Astrocyte of the cerebellum (primary cell): ENCODE measurements at regions not wholly inside any gene's neighbourhood (a gene's known extent, or its start where the extent isn't known, plus 50 kb on each side); places are given as distances from the start of the nearest gene placed in this dataset.

Experiments
- DNase-seq: peaks from one replicate; pipeline ENCODE4 v3.0.0-alpha.2; 2011; ENCODE audit warnings: low read depth
- H3K4me3 ChIP-seq: 2 replicates; pipeline ENCODE4 v1.5.1; 2011; ENCODE audit warnings: mild to moderate bottlenecking, low read depth, low read length, moderate library complexity
- CTCF ChIP-seq: IDR thresholded peaks from 2 replicates; pipeline ENCODE4 v1.5.1; 2012; ENCODE audit warnings: low read length, low read depth, moderate library complexity, mild to moderate bottlenecking; ENCODE audit errors: missing control alignments
- in situ Hi-C: cut with HindIII; loops from 2 replicates; pipeline ENCODE4 v1.10.0; 2017; ENCODE audit warnings: low sequenced_read_pairs

DNA sequence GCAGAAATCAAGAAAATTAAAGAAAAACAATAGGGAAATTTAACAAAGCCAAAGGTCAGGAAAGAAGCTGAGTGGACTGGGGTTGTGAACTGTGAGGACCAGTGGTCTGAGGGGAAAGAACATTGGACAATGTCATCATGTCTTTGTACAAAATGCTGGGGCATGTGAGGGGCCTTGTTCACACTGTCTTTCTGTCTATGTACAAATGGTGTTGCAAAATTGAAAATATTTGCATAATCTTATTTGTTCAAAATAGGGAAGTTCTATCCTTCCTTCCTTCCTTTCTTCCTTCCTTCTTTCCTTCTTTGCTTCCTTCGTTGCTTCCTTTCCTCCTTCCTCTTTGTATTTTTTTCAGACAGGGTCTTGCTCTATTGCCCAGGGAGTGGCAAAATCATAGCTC, 79.2 kb upstream of the SCEL start:
- TF ChIP-seq CTCF: no peak
- in situ Hi-C loops: no loop called here
- no peak for DNase-seq
- no peak overlapping the region for H3K4me3 ChIP-seq

DNA sequence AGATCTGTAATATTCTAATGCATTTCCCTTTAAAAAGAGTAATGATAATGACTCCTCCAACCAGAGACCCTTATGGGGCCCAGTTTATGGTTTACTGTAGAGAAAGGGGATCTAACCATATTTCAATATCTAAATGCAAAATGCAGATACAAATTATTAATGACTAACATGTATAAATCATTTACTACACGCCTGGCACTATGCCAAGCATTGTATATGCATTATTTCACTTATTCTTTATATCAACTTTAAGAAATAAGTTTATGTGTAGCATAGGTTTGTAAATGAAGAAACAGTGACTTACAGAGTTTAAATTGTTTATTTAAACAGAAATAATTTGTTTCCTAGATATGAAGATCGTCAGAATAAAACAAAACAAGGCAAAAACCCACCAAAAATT, 86.2 kb upstream of the SCEL start:
- in situ Hi-C loops: no loop called here
- no peak for DNase-seq
- no peak for TF ChIP-seq CTCF
- H3K4me3 ChIP-seq: no peak overlapping the region

- H3K4me3 ChIP-seq: no peak overlapping the region
- DNase-seq: no peak
- in situ Hi-C loops: no loop called here
- TF ChIP-seq CTCF: no peak
Observed at GRCh38 chr13:77448689-77449088, 86.8 kb upstream of the SCEL start.

DNA sequence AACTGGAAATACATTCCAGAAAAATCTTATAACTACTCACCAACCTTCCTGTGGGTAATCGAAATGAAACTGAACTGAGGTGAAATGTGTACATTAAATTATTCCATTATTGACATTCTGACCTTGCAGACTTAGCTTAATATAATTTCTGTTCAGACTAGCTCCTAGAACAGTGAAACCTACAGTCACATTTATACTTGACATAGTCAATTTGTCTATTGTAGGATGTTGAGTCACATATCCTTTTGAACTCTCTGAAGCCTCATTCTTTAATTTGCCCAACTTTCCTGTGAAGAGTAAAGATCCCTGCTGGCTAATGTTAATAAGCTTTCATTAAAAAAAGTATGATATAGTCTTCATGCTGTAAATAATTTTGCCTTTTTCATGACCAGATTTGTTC, 92.0 kb upstream of the SCEL start:
- in situ Hi-C loops: no loop called here
- no peak for TF ChIP-seq CTCF
- DNase-seq: no peak
- H3K4me3 ChIP-seq: no peak overlapping the region

DNA sequence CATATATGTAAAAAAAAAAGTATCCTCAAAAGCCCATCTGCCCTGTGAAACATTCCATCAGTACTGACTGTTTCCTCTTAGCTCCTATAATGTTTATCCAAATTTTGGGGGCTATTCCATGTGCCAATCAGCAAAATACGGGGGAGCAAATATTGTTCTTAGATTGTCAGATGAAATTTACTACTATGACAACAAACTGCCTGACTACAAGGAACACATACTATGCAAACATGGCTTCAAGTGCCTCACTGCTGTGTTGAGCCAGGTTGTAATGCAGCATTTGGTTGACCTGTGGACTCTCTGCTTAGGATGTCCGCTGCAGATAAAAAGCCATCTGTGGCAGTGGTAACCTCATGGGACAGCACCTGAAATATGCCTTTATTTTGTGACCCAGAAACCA, 98.2 kb upstream of the SCEL start:
- no peak for TF ChIP-seq CTCF
- H3K4me3 ChIP-seq: no peak overlapping the region
- in situ Hi-C loops: no loop called here
- no peak for DNase-seq

GRCh38 chr13:77434289-77434688, 101.2 kb upstream of the SCEL start:
- no peak for TF ChIP-seq CTCF
- no peak overlapping the region for H3K4me3 ChIP-seq
- DNase-seq: no peak
- in situ Hi-C loops: no loop called here

DNA sequence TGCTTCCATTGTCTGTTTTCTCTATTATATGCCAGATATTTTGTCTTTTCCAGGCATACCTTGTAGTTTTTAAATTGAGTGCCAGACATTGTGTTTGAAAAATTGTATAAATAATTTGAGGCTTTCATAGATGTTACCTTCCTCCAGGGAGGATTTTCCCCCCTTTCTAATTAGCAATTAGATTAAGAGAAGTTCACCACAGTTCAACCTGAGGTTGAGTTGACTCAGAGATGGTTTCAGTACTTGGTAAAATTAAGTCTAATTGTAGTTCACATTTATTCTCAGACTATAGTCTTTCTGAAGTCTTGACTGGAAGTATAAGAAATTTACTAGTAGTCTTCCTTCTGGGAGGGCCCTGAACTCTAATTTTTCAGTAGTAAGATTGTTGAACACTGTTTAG, 104.1 kb upstream of the SCEL start:
- no peak for DNase-seq
- no peak overlapping the region for H3K4me3 ChIP-seq
- no peak for TF ChIP-seq CTCF
- in situ Hi-C loops: no loop called here
